Pancreas (tissue), 10 donors: ENCODE measurements at regions not wholly inside any gene's neighbourhood (a gene's known extent, or its start where the extent isn't known, plus 50 kb on each side); places are given as distances from the start of the nearest gene placed in this dataset.

Source experiments
- ATAC-seq, 4 donors: fragments of 200-7000 bp; cut with Tn5 transposase; one replicate each; pipeline versions ENCODE4 v1.8.0 to v1.9.1; 2020; ENCODE audit warnings: mild to moderate bottlenecking in 4 of 4, moderate library complexity in 4 of 4
- DNase-seq, 6 donors: peaks; one replicate each; pipeline ENCODE4 v3.0.0-alpha.2; 2020
- FAIRE-seq: peaks from 2 replicates; lab custom pipeline; 2012; peaks lifted over from hg19 to GRCh38; lab: Jason Lieb, UNC
- H3K27ac ChIP-seq, 4 donors: fragments of 200-600 bp; sonication (generic); 1 replicate in 3 of 4; 2 replicates in 1 of 4; pipeline versions ENCODE4 v1.5.0 to v1.8.0; 2020
- H3K27me3 ChIP-seq, 4 donors: fragments of 200-600 bp; one replicate each; pipeline ENCODE4 v1.8.0; 2021
- H3K36me3 ChIP-seq, 3 donors: fragments of 200-600 bp; sonication (generic) in 1 of 3; one replicate each; pipeline versions ENCODE4 v1.5.0 to v1.8.0; 2020 to 2021
- H3K4me1 ChIP-seq, 3 donors: fragments of 200-600 bp; one replicate each; pipeline ENCODE4 v1.8.0; 2021
- H3K4me3 ChIP-seq, 4 donors: fragments of 200-600 bp; sonication (generic) in 2 of 4; one replicate each; pipeline versions ENCODE4 v1.5.0 to v1.8.0; 2020 to 2021
- H3K9me3 ChIP-seq, 4 donors: fragments of 200-600 bp; one replicate each; pipeline ENCODE4 v1.8.0; 2021
- CTCF ChIP-seq, 4 donors: fragments of 200-600 bp; sonication (generic) in 3 of 4; IDR thresholded peaks; one replicate each; pipeline versions ENCODE4 v1.5.0 to v1.8.0; 2021; ENCODE audit warnings: antibody characterized with exemption in 4 of 4
- WGBS, 2 donors: extraction: QIAGEN DNeasy Blood & Tissue Kit; methylation state at CpG; one replicate each; pipeline ENCODE4 v1.1.7; 2013; 5-methylcytosine and 5-hydroxymethylcytosine counted together
- intact Hi-C, 3 donors: fragments of 100-400 bp; cut with DNase I; formaldehyde crosslinking; loops; one replicate each; pipeline versions ENCODE4 v1.11.1 to v1.14.2; 2022
- donor health status: healthy with polysubstance abuse.
- donor health status: DM: no; HTN: no; CAD: no; lungs with moderate emphysema.
- donor health status: DM: no; HTN: no; CAD: no.
- donor health status: control.
- donor health status: control.
- donor health status: Bipolar disorder and iron deficiency.
- donor health status: DM: yes; HTN: yes; CAD: no.
- donor health status: DM: no; HTN: no; CAD: no.
- donor health status: DM: no; HTN: no; CAD: no.
- donor health status: DM: yes; HTN: yes; CAD: no.

- FAIRE-seq (no peak), DNase-seq (no peak), ATAC-seq (no peak)
- intact Hi-C loops, result no loop called here
- Histone ChIP-seq H3K27ac (no peak overlapping the region), H3K4me1 (no peaks in the 10 kb centered on the region), H3K36me3 (no peaks in the 10 kb centered on the region), H3K9me3 (no peaks in the 10 kb centered on the region), H3K27me3 (no peaks in the 10 kb centered on the region), H3K4me3 (no peak overlapping the region)
- TF ChIP-seq CTCF (IDR thresholded peaks at IDR 0.05), result no peak
- WGBS, 2 donors, result 86 to 87% methylated on average over 3 of the region's 3 CpGs
These were observed 128.8 kb upstream of the CHRNA7 start for GRCh38 chr15:31901501-31901900.

GRCh38 chr15:31905054-31905453 lies 125.3 kb upstream of the CHRNA7 start:
- Histone ChIP-seq H3K4me3 (no peak overlapping the region), H3K4me1 (no peaks in the 10 kb centered on the region), H3K27ac (no peak overlapping the region), H3K9me3 (no peaks in the 10 kb centered on the region), H3K27me3 (no peaks in the 10 kb centered on the region), H3K36me3 (no peaks in the 10 kb centered on the region)
- 14 to 15% methylated on average over 8 of the region's 8 CpGs for WGBS, 2 donors
- FAIRE-seq (no peak), DNase-seq (no peak), ATAC-seq (peak in 3 of 4 donors; percentile 38 to 75 (median 48))
- intact Hi-C loops, result no loop called here
- no peak for TF ChIP-seq CTCF (IDR thresholded peaks at IDR 0.05)

- FAIRE-seq (no peak), DNase-seq (no peak), ATAC-seq (no peak)
- Histone ChIP-seq H3K27ac (no peak overlapping the region), H3K36me3 (no peaks in the 10 kb centered on the region), H3K4me1 (no peaks in the 10 kb centered on the region), H3K4me3 (no peak overlapping the region), H3K9me3 (no peaks in the 10 kb centered on the region), H3K27me3 (no peaks in the 10 kb centered on the region)
- intact Hi-C loops, result no loop called here
- TF ChIP-seq CTCF (IDR thresholded peaks at IDR 0.05), result no peak
- 77 to 84% methylated on average over 9 of the region's 9 CpGs for WGBS, 2 donors
These were observed 104.8 kb upstream of the CHRNA7 start for GRCh38 chr15:31925541-31925940.

- no peak for DNase-seq
- no peak for FAIRE-seq
- intact Hi-C loops, result no loop called here
These were observed 99.3 kb upstream of the CHRNA7 start for GRCh38 chr15:31930967-31931366.

GRCh38 chr15:31932576-31932975 lies 97.7 kb upstream of the CHRNA7 start:
- Histone ChIP-seq H3K4me3 (no peak overlapping the region), H3K27me3 (no peaks in the 10 kb centered on the region), H3K4me1 (no peaks in the 10 kb centered on the region), H3K27ac (no peak overlapping the region), H3K9me3 (no peaks in the 10 kb centered on the region), H3K36me3 (no peaks in the 10 kb centered on the region)
- WGBS, 2 donors, result 72 to 76% methylated on average over 5 of the region's 5 CpGs
- ATAC-seq, result no peak
- DNase-seq, result no peak
- FAIRE-seq, result no peak
- intact Hi-C loops, result no loop called here
- no peak for TF ChIP-seq CTCF (IDR thresholded peaks at IDR 0.05)

More at GRCh38 chr15:31930967-31931366, 99.3 kb upstream of the CHRNA7 start:
- H3K36me3 ChIP-seq, result no peaks in the 10 kb centered on the region
- H3K9me3 ChIP-seq, result no peaks in the 10 kb centered on the region
- H3K27ac ChIP-seq, result no peak overlapping the region
- no peak for TF ChIP-seq CTCF (IDR thresholded peaks at IDR 0.05)
- no peak overlapping the region for H3K4me3 ChIP-seq
- no peaks in the 10 kb centered on the region for H3K4me1 ChIP-seq
- no peaks in the 10 kb centered on the region for H3K27me3 ChIP-seq
- no peak for ATAC-seq
- WGBS, 2 donors, result 78 to 86% methylated on average over 4 of the region's 4 CpGs
